ENCODE measurements at regions not wholly inside any gene's neighbourhood (a gene's known extent, or its start where the extent isn't known, plus 50 kb on each side); places are given as distances from the start of the nearest gene placed in this dataset.

DNA sequence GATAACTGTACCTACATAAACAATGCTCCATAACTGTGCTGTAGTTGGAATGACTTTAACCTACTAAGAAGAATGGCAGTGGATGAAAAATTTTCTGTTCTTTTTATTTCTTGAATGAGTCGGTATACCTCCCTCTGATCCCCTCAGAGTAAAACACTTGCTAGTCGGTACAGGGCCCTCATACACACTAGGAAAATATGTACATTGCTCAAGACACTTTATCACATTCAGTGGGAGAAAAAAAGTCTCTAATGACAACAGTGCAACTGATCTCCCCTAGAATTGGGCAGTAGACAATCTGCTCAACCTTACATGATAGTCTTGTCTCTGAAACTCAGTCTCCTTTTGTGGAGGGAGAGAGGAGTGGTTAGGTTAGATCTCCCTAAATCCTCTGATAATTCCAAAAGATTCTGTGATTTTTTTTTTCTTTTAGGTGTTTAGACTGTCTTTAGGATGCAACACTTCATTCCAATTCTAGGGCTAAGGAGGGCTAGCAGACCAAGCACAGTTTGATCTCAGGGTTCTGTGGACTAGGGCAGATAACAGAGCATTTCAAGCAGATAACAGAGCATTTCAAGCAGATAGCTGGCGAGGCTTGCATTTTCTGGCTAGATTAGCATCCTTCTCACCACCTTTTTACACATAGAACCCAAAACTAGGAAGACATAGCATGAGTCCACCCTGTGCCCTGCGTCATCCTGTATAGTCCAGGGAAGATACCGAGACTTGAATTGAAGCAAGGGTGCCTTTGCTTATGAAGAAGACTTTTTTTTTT is 100.3 kb upstream of the TNFAIP3 start:
- Histone ChIP-seq H3K9ac (no peak overlapping the region), H3K27ac (no peak overlapping the region), H3K4me2 (ENCODE audit: unreplicated experiment) (no peak overlapping the region), H3K79me2 (ENCODE audit: insufficient read depth) (no peaks in the 10 kb centered on the region), H3K4me3 (no peak overlapping the region), H3K9me3 (ENCODE audit: low read depth) (no peaks in the 10 kb centered on the region), H3K36me3 (ENCODE audit: low read depth) (no peaks in the 10 kb centered on the region), H3K27me3 (replicated peaks; ENCODE audit: insufficient read depth) (no peaks in the 10 kb centered on the region), H4K20me1 (ENCODE audit: insufficient read depth) (no peaks in the 10 kb centered on the region), H3K4me1 (ENCODE audit: insufficient read depth) (peaks cover 36% of the 10 kb centered on the region), H3F3A (ENCODE audit: insufficient read depth) (peaks cover 28% of the 10 kb centered on the region), H2AFZ (no peak overlapping the region), H3K9me2 (ENCODE audit: insufficient read depth) (no peaks in the 10 kb centered on the region)
- DNase-seq, result peak; percentile 11
- 86 to 88% methylated on average over 5 of the region's 5 CpGs for WGBS, 2 experiments (ENCODE audit: low coverage in 1 of 2, low lambda C conversion rate in 2 of 2, missing lambda C conversion rate in 2 of 2)
- in situ Hi-C loops (cut with MboI), result no loop called here
- no peak for TF ChIP-seq EZH2phosphoT487 (IDR thresholded peaks at IDR 0.05; ENCODE audit: insufficient read depth, low read depth)
- no peak for TF ChIP-seq EZH2 (IDR thresholded peaks at IDR 0.05; ENCODE audit: insufficient read depth, poor library complexity, severe bottlenecking)

DNA sequence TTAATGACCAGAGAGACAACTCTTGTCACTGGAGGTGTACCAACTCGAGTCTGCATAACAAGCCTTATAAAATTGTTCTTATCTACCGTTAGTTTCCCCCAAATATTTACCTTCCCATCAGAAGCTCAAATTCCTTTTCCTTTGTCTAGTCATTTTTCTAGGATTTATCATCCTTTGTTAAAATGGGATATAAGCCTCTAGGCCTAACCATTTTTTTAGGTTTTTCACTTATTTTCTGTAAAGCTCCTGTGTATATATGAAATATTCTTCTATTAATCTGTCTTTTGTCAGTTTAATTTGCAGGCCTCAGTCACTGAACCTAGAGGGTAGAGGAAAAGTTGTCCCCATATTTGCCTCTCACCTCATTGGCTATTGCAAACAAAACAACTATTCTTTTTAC is 99.6 kb upstream of the TNFAIP3 start:
- TF ChIP-seq EZH2 (IDR thresholded peaks at IDR 0.05; ENCODE audit: insufficient read depth, poor library complexity, severe bottlenecking) (no peak), EZH2phosphoT487 (IDR thresholded peaks at IDR 0.05; ENCODE audit: insufficient read depth, low read depth) (no peak)
- Histone ChIP-seq H3K4me2 (ENCODE audit: unreplicated experiment) (no peak overlapping the region), H3K9me3 (ENCODE audit: low read depth) (no peaks in the 10 kb centered on the region)

DNA sequence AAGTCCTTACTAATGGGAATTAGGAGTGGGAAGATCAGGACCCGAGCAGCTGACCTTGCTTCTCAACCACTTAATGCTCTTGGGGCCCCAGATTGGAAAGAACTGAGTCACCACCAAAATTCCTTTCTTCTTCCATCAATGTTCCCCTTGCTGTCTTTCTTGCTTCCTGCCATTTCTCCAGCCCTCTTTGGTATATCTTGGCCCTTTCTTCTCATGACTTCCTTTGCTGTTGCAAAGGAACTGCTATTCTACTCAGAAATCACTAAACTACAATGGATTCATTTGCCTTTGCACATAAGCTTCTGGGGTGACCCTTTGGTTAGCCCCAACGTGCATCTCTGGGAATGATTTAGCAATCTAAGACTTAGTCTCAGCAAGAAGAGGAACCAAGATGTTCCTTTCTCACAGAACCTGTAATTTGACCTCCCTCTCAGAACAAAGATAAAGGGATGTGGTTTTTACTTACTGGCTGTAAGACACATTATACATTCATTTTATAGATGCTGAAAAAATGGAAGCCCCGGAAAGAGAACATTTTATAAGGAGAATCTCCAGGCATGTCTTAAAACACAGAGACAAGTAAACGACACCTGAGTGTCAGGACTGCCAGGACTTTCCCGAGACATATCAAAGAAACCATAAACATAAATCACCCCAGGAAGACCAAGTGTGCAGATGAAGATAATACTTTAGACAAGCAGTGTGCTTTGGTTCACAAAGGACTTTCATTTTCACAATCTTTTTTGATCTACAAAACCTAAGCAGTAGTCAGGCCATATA is 99.0 kb upstream of the TNFAIP3 start:
- H3K36me3 ChIP-seq (ENCODE audit: low read depth), result no peaks in the 10 kb centered on the region
- no peaks in the 10 kb centered on the region for H3K9me2 ChIP-seq (ENCODE audit: insufficient read depth)
- peaks cover 28% of the 10 kb centered on the region for H3F3A ChIP-seq (ENCODE audit: insufficient read depth)
- no peak overlapping the region for H3K4me3 ChIP-seq
- in situ Hi-C loops (cut with MboI), result no loop called here
- 0 out of 2 replicates have a peak overlapping the region, but pooled peaks have one; percentile 0 for H2AFZ ChIP-seq
- WGBS, 2 experiments (ENCODE audit: low coverage in 1 of 2, low lambda C conversion rate in 2 of 2, missing lambda C conversion rate in 2 of 2), result 76 to 81% methylated on average over 5 of the region's 5 CpGs
- H3K9ac ChIP-seq, result no peak overlapping the region
- peak overlapping the region; percentile 11; the same call in 1 of the 2 replicates for H3K27ac ChIP-seq
- H3K27me3 ChIP-seq (replicated peaks; ENCODE audit: insufficient read depth), result no peaks in the 10 kb centered on the region
- H4K20me1 ChIP-seq (ENCODE audit: insufficient read depth), result no peaks in the 10 kb centered on the region
- H3K4me2 ChIP-seq (ENCODE audit: unreplicated experiment), result no peak overlapping the region
- peaks cover 36% of the 10 kb centered on the region for H3K4me1 ChIP-seq (ENCODE audit: insufficient read depth)
- peak; percentile 49 for DNase-seq
- H3K9me3 ChIP-seq (ENCODE audit: low read depth), result no peaks in the 10 kb centered on the region
- no peak for TF ChIP-seq EZH2 (IDR thresholded peaks at IDR 0.05; ENCODE audit: insufficient read depth, poor library complexity, severe bottlenecking)
- no peak for TF ChIP-seq EZH2phosphoT487 (IDR thresholded peaks at IDR 0.05; ENCODE audit: insufficient read depth, low read depth)
- H3K79me2 ChIP-seq (ENCODE audit: insufficient read depth), result no peaks in the 10 kb centered on the region

More for the DNA sequence above, 99.6 kb upstream of the TNFAIP3 start:
- Histone ChIP-seq H3K4me1 (ENCODE audit: insufficient read depth) (peaks cover 36% of the 10 kb centered on the region), H3K36me3 (ENCODE audit: low read depth) (no peaks in the 10 kb centered on the region), H3K79me2 (ENCODE audit: insufficient read depth) (no peaks in the 10 kb centered on the region), H3K9ac (no peak overlapping the region), H2AFZ (0 out of 2 replicates have a peak overlapping the region, but pooled peaks have one; percentile 0), H3F3A (ENCODE audit: insufficient read depth) (peaks cover 28% of the 10 kb centered on the region), H3K9me2 (ENCODE audit: insufficient read depth) (no peaks in the 10 kb centered on the region), H3K27me3 (replicated peaks; ENCODE audit: insufficient read depth) (no peaks in the 10 kb centered on the region), H3K27ac (peak overlapping the region; percentile 11; the same call in 1 of the 2 replicates), H4K20me1 (ENCODE audit: insufficient read depth) (no peaks in the 10 kb centered on the region), H3K4me3 (no peak overlapping the region)
- WGBS, 2 experiments (ENCODE audit: low coverage in 1 of 2, low lambda C conversion rate in 2 of 2, missing lambda C conversion rate in 2 of 2), result 68 to 87% methylated on average over 2 of the region's 2 CpGs
- in situ Hi-C loops (cut with MboI), result no loop called here
- DNase-seq, result no peak

DNA sequence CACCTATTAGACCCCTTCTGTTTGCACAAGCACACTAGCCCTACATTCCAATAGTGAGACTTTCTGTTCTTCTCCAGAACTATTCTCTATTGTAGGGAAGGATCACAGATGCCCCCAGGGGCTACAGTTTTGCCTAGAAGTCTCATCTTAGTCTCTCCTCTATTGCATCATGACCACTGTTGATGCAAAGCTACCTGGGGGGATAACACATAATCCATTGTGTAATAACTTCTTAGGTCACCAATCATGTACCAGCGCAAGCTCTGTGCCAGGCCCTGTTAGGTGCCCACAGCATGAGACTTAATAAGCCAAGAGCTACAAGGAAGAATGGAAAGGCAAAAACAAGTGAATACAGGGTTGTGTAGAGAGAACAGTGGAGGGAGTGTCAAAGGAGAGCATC is 98.1 kb upstream of the TNFAIP3 start:
- Histone ChIP-seq H3K9me3 (ENCODE audit: low read depth) (no peaks in the 10 kb centered on the region), H3K9ac (no peak overlapping the region), H4K20me1 (ENCODE audit: insufficient read depth) (no peaks in the 10 kb centered on the region), H3K27me3 (replicated peaks; ENCODE audit: insufficient read depth) (no peaks in the 10 kb centered on the region), H3K4me2 (ENCODE audit: unreplicated experiment) (no peak overlapping the region), H3K4me1 (ENCODE audit: insufficient read depth) (peaks cover 33% of the 10 kb centered on the region), H3K36me3 (ENCODE audit: low read depth) (no peaks in the 10 kb centered on the region), H3K27ac (no peak overlapping the region), H3F3A (ENCODE audit: insufficient read depth) (peaks cover 31% of the 10 kb centered on the region), H2AFZ (no peak overlapping the region), H3K9me2 (ENCODE audit: insufficient read depth) (no peaks in the 10 kb centered on the region), H3K4me3 (no peak overlapping the region), H3K79me2 (ENCODE audit: insufficient read depth) (no peaks in the 10 kb centered on the region)
- WGBS, 2 experiments (ENCODE audit: low coverage in 1 of 2, low lambda C conversion rate in 2 of 2, missing lambda C conversion rate in 2 of 2), result 94 to 95% methylated on average over 1 of the region's 1 CpG
- in situ Hi-C loops (cut with MboI), result no loop called here
- no peak for DNase-seq
- TF ChIP-seq EZH2phosphoT487 (IDR thresholded peaks at IDR 0.05; ENCODE audit: insufficient read depth, low read depth), result no peak
- no peak for TF ChIP-seq EZH2 (IDR thresholded peaks at IDR 0.05; ENCODE audit: insufficient read depth, poor library complexity, severe bottlenecking)

Measured in GM23248 (cell line).